K562 (cell line): ENCODE measurements at regions not wholly inside any gene's neighbourhood (a gene's known extent, or its start where the extent isn't known, plus 50 kb on each side); places are given as distances from the start of the nearest gene placed in this dataset.

Experiments
- ATAC-seq: fragments of 200-7000 bp; cut with Tn5 transposase; 3 replicates; pipeline ENCODE4 v1.9.1; 2020; ENCODE audit warnings: moderate library complexity
- BruUV-seq: library from RNA; stranded (reverse); fragments of 400-500 nt; replicated peaks from 2 replicates; lab custom pipeline; 2021; lab: Mats Ljungman, UMichigan
- CTCF ChIA-PET: fragments of 300-600 bp; formaldehyde crosslinking; extraction: SDS; loops from one replicate; lab custom pipeline; 2021; ENCODE audit warnings: low intra/inter-chr PET ratio; lab: Yijun Ruan, JAX
- POLR2A ChIA-PET: fragments of 300-600, 350-650 bp; sonication (Branson Sonifier 250); formaldehyde crosslinking; extraction: SDS; loops from one replicate; lab custom pipeline; 2021; ENCODE audit warnings: antibody characterized with exemption, inconsistent platforms; lab: Yijun Ruan, JAX
- DNase-seq, 4 experiments: peaks; one replicate each; pipeline versions ENCODE4 v3.0.0 to v3.0.0-alpha.2; 2011 to 2018; ENCODE audit warnings: low spot score in 3 of 4, mixed read lengths in 3 of 4; ENCODE audit errors: extremely low read depth in 1 of 4
- FAIRE-seq: peaks from 2 replicates; lab custom pipeline; 2011; peaks lifted over from hg19 to GRCh38; lab: Jason Lieb, UNC
- H2AFZ ChIP-seq: 2 replicates; pipeline ENCODE4 v1.6.0; 2011; ENCODE audit warnings: low read depth, low read length, control low read depth, inconsistent platforms
- H3K27ac ChIP-seq: fragments of 200-600 bp; 3 replicates; pipeline ENCODE4 v1.8.0; 2011; ENCODE audit warnings: low read depth, mild to moderate bottlenecking, control low read depth, inconsistent platforms, low read length, moderate library complexity, mixed read lengths; ENCODE audit errors: extremely low read depth
- H3K27me3 ChIP-seq, 2 experiments: fragments of 300-600 bp in 1 of 2; 2 replicates in 1 of 2; 3 replicates in 1 of 2; pipeline versions ENCODE4 v1.6.0 to v1.8.0; 2011; ENCODE audit warnings: inconsistent platforms in 2 of 2, low read length in 2 of 2, mild to moderate bottlenecking in 1 of 2, mixed read lengths in 1 of 2, moderate library complexity in 1 of 2; ENCODE audit not compliant: control insufficient read depth in 2 of 2, insufficient read depth in 2 of 2
- H3K36me3 ChIP-seq: fragments of 300-600 bp; 3 replicates; pipeline ENCODE4 v1.8.0; 2011; ENCODE audit warnings: mild to moderate bottlenecking, low read length, inconsistent platforms; ENCODE audit not compliant: control insufficient read depth, insufficient read depth
- H3K4me1 ChIP-seq, 2 experiments: fragments of 200-600 bp in 1 of 2; replicated peaks in 1 of 2; 2 replicates in 1 of 2; 3 replicates in 1 of 2; pipeline versions ENCODE4 v1.5.1 to v1.8.0; 2011; ENCODE audit warnings: inconsistent platforms in 2 of 2, low read length in 2 of 2, mild to moderate bottlenecking in 1 of 2, mixed read lengths in 1 of 2, moderate library complexity in 1 of 2; ENCODE audit not compliant: control insufficient read depth in 2 of 2, insufficient read depth in 2 of 2
- H3K4me2 ChIP-seq: 2 replicates; pipeline ENCODE4 v1.6.1; 2011; ENCODE audit warnings: low read length, control low read depth, inconsistent platforms, mixed read lengths; ENCODE audit not compliant: insufficient read depth
- H3K4me3 ChIP-seq: fragments of 200-600 bp; sonication (generic), shearing (Covaris generic); 2 replicates; pipeline ENCODE4 v1.5.1; 2016; ENCODE audit warnings: control low read depth, inconsistent platforms
- H3K79me2 ChIP-seq: fragments of 200-600 bp; 3 replicates; pipeline ENCODE4 v1.8.0; 2011; ENCODE audit warnings: low read length, inconsistent platforms; ENCODE audit not compliant: control insufficient read depth, insufficient read depth
- H3K9ac ChIP-seq, 2 experiments: 2 replicates each; pipeline versions ENCODE4 v1.6.0 to v1.6.1; 2011; ENCODE audit warnings: low read depth in 2 of 2, low read length in 2 of 2, control low read depth in 1 of 2, inconsistent platforms in 1 of 2, mild to moderate bottlenecking in 1 of 2, mixed read lengths in 1 of 2; ENCODE audit not compliant: insufficient read depth in 1 of 2
- H3K9me1 ChIP-seq: one replicate; pipeline ENCODE4 v1.6.0; 2011; ENCODE audit warnings: inconsistent platforms, mild to moderate bottlenecking, low read length, moderate library complexity; ENCODE audit not compliant: control insufficient read depth, insufficient read depth
- H3K9me3 ChIP-seq: replicated peaks from 2 replicates; pipeline ENCODE4 v1.5.1; 2011; ENCODE audit warnings: low read depth, low read length, inconsistent platforms; ENCODE audit not compliant: control insufficient read depth, insufficient read depth
- H4K20me1 ChIP-seq: replicated peaks from 2 replicates; pipeline ENCODE4 v1.6.1; 2011; ENCODE audit warnings: low read length, inconsistent platforms, mixed read lengths; ENCODE audit not compliant: control insufficient read depth, insufficient read depth
- ATF6 ChIP-seq: sonication (generic); formaldehyde crosslinking; IDR thresholded peaks from 2 replicates; pipeline ENCODE4 v1.4.0; 2020; ENCODE audit warnings: mild to moderate bottlenecking, missing genetic modification reagents
- C11orf30 ChIP-seq: fragments of 450-650 bp; IDR thresholded peaks from 2 replicates; pipeline ENCODE4 v1.6.1; 2016; ENCODE audit warnings: low read depth, mild to moderate bottlenecking
- CSDE1 ChIP-seq, 2 experiments: fragments of 450-650 bp; IDR thresholded peaks; 2 replicates each; pipeline ENCODE4 v1.6.1; 2016; ENCODE audit warnings: mild to moderate bottlenecking in 1 of 2
- HNRNPL ChIP-seq: fragments of 200-400 bp; formaldehyde crosslinking; IDR thresholded peaks from 2 replicates; pipeline ENCODE4 v1.6.1; 2017; ENCODE audit warnings: low read depth, mild to moderate bottlenecking, low read length
- KLF16 ChIP-seq: IDR thresholded peaks from 2 replicates; pipeline ENCODE4 v1.6.1; 2016; ENCODE audit warnings: antibody characterized with exemption
- NCOA6 ChIP-seq: fragments of 450-650 bp; IDR thresholded peaks from 2 replicates; pipeline ENCODE4 v1.6.1; 2017; ENCODE audit warnings: mild to moderate bottlenecking
- POLR2A ChIP-seq: fragments of 450-650 bp; conservative IDR thresholded peaks from 2 replicates; pipeline ENCODE4 v1.6.1; 2016
- SRF ChIP-seq, 2 experiments: fragments of 250-450, 450-650 bp in 1 of 2; sonication (Bioruptor Pico) in 1 of 2; sonication (generic) in 1 of 2; formaldehyde crosslinking; IDR thresholded peaks; 2 replicates each; pipeline versions ENCODE4 v1.5.0 to v1.5.1; 2020 to 2022; ENCODE audit warnings: mild to moderate bottlenecking in 1 of 2, missing genetic modification reagents in 1 of 2
- ZC3H11A ChIP-seq: IDR thresholded peaks from 2 replicates; pipeline ENCODE4 v1.6.1; 2012; ENCODE audit warnings: low read depth, low read length, improper control_type of control experiment
- WGBS: fragments of 100-300 bp; shearing (Covaris generic); methylation state at CpG from one replicate; pipeline ENCODE4 v1.1.6; 2016; ENCODE audit warnings: low coverage, mixed read lengths; ENCODE audit not compliant: insufficient coverage; ENCODE audit errors: missing lambda C conversion rate; 5-methylcytosine and 5-hydroxymethylcytosine counted together
- in situ Hi-C: fragments of 300-500 bp; cut with MboI; formaldehyde crosslinking; loops from 4 replicates; pipeline ENCODE4 v1.15.0; 2018; ENCODE audit warnings: inconsistent platforms, mixed read lengths
- intact Hi-C: fragments of 100-400 bp; cut with micrococcal nuclease; formaldehyde crosslinking; loops from 2 replicates; pipeline ENCODE4 v1.14.2; 2022

GRCh38 chr5:29879401-29879800 lies 1314.1 kb upstream of the CDH6 start:
- H3K9me3 ChIP-seq: no peaks in the 10 kb centered on the region
- no peaks in the 10 kb centered on the region for H3K27me3 ChIP-seq
- BruUV-seq: no TSS peak
- in situ Hi-C loops: no loop called here
- DNase-seq (no peak), ATAC-seq (no peak), FAIRE-seq (no peak)
- no peak overlapping the region for H3K9ac ChIP-seq
- TF ChIP-seq CSDE1 (IDR thresholded peaks at IDR 0.05): no peak
- TF ChIP-seq KLF16: no peak
- no peak for TF ChIP-seq POLR2A
- TF ChIP-seq ZC3H11A: no peak
- no peak for TF ChIP-seq HNRNPL
- ChIA-PET CTCF (no interaction called here), POLR2A (no interaction called here)
- WGBS: 16% methylated on average over 6 of the region's 6 CpGs
- no peak overlapping the region for H3K27ac ChIP-seq
- H3K9me1 ChIP-seq: no peaks in the 10 kb centered on the region
- H2AFZ ChIP-seq: no peak overlapping the region
- H3K36me3 ChIP-seq: no peaks in the 10 kb centered on the region
- H3K4me1 ChIP-seq: no peaks in the 10 kb centered on the region
- intact Hi-C loops: no loop called here
- no peaks in the 10 kb centered on the region for H4K20me1 ChIP-seq
- H3K4me2 ChIP-seq: no peak overlapping the region
- H3K4me3 ChIP-seq: no peak overlapping the region
- H3K79me2 ChIP-seq: no peaks in the 10 kb centered on the region

- in situ Hi-C loops (no loop called here), intact Hi-C loops (no loop called here)
- H3K9ac ChIP-seq: no peak overlapping the region
- H3K9me1 ChIP-seq: no peaks in the 10 kb centered on the region
- ChIA-PET CTCF (no interaction called here), POLR2A (no interaction called here)
- H3K36me3 ChIP-seq: no peaks in the 10 kb centered on the region
- no peaks in the 10 kb centered on the region for H3K79me2 ChIP-seq
- H3K27me3 ChIP-seq: no peaks in the 10 kb centered on the region
- H3K4me2 ChIP-seq: no peak overlapping the region
- H3K4me3 ChIP-seq: no peak overlapping the region
- FAIRE-seq: no peak
- H3K4me1 ChIP-seq: no peaks in the 10 kb centered on the region
- WGBS: 21% methylated on average over 2 of the region's 2 CpGs
- DNase-seq: no peak
- H2AFZ ChIP-seq: no peak overlapping the region
- no peak overlapping the region for H3K27ac ChIP-seq
- BruUV-seq: no TSS peak
- H4K20me1 ChIP-seq: no peaks in the 10 kb centered on the region
- no peak for ATAC-seq
- no peaks in the 10 kb centered on the region for H3K9me3 ChIP-seq
- TF ChIP-seq SRF (CRISPR knock-in tag; IDR thresholded peaks at IDR 0.05) (no peak), NCOA6 (no peak), C11orf30 (peak; percentile 38; the same call in 1 of the 2 replicates), ATF6 (CRISPR knock-in tag) (no peak)
Observed at GRCh38 chr5:29878599-29878998, 1314.9 kb upstream of the CDH6 start.
